Neural cell (in vitro differentiated cells): ENCODE measurements at regions not wholly inside any gene's neighbourhood (a gene's known extent, or its start where the extent isn't known, plus 50 kb on each side); places are given as distances from the start of the nearest gene placed in this dataset.

Experiments used
- H2AFZ ChIP-seq: fragments of 200-600, 300-800 bp; sonication (generic), shearing (Covaris generic); 2 replicates; pipeline ENCODE4 v1.6.0; 2014; ENCODE audit warnings: low read depth, mild to moderate bottlenecking, antibody characterized with exemption, low read length, moderate library complexity
- H3F3A ChIP-seq: fragments of 200-600 bp; shearing (Covaris generic); 2 replicates; pipeline ENCODE4 v1.6.1; 2016; ENCODE audit warnings: mild to moderate bottlenecking, moderate library complexity, mixed read lengths, antibody characterized with exemption, low read length; ENCODE audit not compliant: insufficient read depth, poor library complexity, severe bottlenecking
- H3K27ac ChIP-seq: fragments of 200-600, 300-800 bp; sonication (generic), shearing (Covaris generic); 2 replicates; pipeline ENCODE4 v1.5.1; 2014; ENCODE audit warnings: mild to moderate bottlenecking, low read length, moderate library complexity
- H3K27me3 ChIP-seq: fragments of 300-800, 200-600 bp; sonication (generic), shearing (Covaris generic); 2 replicates; pipeline ENCODE4 v1.6.0; 2014; ENCODE audit warnings: mild to moderate bottlenecking, low read depth, low read length, moderate library complexity; ENCODE audit not compliant: insufficient read depth
- H3K36me3 ChIP-seq: fragments of 300-800, 200-600 bp; sonication (generic), shearing (Covaris generic); 2 replicates; pipeline ENCODE4 v1.5.1; 2014; ENCODE audit warnings: mild to moderate bottlenecking, antibody characterized with exemption, low read length, moderate library complexity; ENCODE audit not compliant: insufficient read depth
- H3K4me2 ChIP-seq: fragments of 300-800, 200-600 bp; sonication (generic), shearing (Covaris generic); 2 replicates; pipeline ENCODE4 v1.6.0; 2014; ENCODE audit warnings: mild to moderate bottlenecking, low read length
- H3K4me3 ChIP-seq: fragments of 300-800, 200-600 bp; sonication (generic), shearing (Covaris generic); 2 replicates; pipeline ENCODE4 v1.5.1; 2014; ENCODE audit warnings: mild to moderate bottlenecking, low read length, moderate library complexity
- H3K79me2 ChIP-seq: fragments of 200-600 bp; shearing (Covaris generic); replicated peaks from 2 replicates; pipeline ENCODE4 v1.6.0; 2014; ENCODE audit warnings: mild to moderate bottlenecking, low read length, moderate library complexity; ENCODE audit not compliant: insufficient read depth
- H3K9ac ChIP-seq: fragments of 300-800, 200-600 bp; sonication (generic), shearing (Covaris generic); 2 replicates; pipeline ENCODE4 v1.6.1; 2016; ENCODE audit warnings: mild to moderate bottlenecking, low read length, mixed read lengths
- H3K9me2 ChIP-seq: fragments of 200-600 bp; shearing (Covaris generic); 2 replicates; pipeline ENCODE4 v1.6.1; 2016; ENCODE audit warnings: mild to moderate bottlenecking, low read length, mixed read lengths; ENCODE audit not compliant: insufficient read depth
- H3K9me3 ChIP-seq: fragments of 200-600, 300-800 bp; sonication (generic), shearing (Covaris generic); 2 replicates; pipeline ENCODE4 v1.6.1; 2016; ENCODE audit warnings: mild to moderate bottlenecking, mixed run types, low read length, moderate library complexity, mixed read lengths
- H4K20me1 ChIP-seq: fragments of 200-600 bp; shearing (Covaris generic); 2 replicates; pipeline ENCODE4 v1.6.1; 2016; ENCODE audit warnings: mild to moderate bottlenecking, mixed run types; ENCODE audit not compliant: insufficient read depth
- EP300 ChIP-seq: fragments of 450-650 bp; conservative IDR thresholded peaks from 2 replicates; pipeline ENCODE4 v1.6.1; 2014; ENCODE audit warnings: antibody characterized with exemption, mild to moderate bottlenecking, moderate library complexity; ENCODE audit not compliant: poor library complexity, severe bottlenecking
- EZH2 ChIP-seq: fragments of 200-600, 300-800 bp; shearing (Covaris generic), sonication (generic); IDR thresholded peaks from 2 replicates; pipeline ENCODE4 v1.6.1; 2014; ENCODE audit warnings: antibody characterized with exemption, low read length, borderline replicate concordance, mild to moderate bottlenecking; ENCODE audit not compliant: insufficient read depth, poor library complexity, severe bottlenecking
- MXI1 ChIP-seq: fragments of 450-650 bp; conservative IDR thresholded peaks from 2 replicates; pipeline ENCODE4 v1.6.1; 2014; ENCODE audit warnings: antibody characterized with exemption, mild to moderate bottlenecking; ENCODE audit not compliant: poor library complexity, severe bottlenecking
- POLR2AphosphoS5 ChIP-seq: IDR thresholded peaks from 2 replicates; pipeline ENCODE4 v1.6.1; 2012
- RAD21 ChIP-seq: fragments of 450-650 bp; conservative IDR thresholded peaks from 2 replicates; pipeline ENCODE4 v1.6.1; 2014; ENCODE audit warnings: antibody characterized with exemption, mild to moderate bottlenecking, moderate library complexity
- SMC3 ChIP-seq: fragments of 450-650 bp; conservative IDR thresholded peaks from 2 replicates; pipeline ENCODE4 v1.6.1; 2014; ENCODE audit warnings: antibody characterized with exemption, mild to moderate bottlenecking, moderate library complexity; ENCODE audit not compliant: poor library complexity
- TAF1 ChIP-seq: IDR thresholded peaks from 2 replicates; pipeline ENCODE4 v1.6.1; 2012; ENCODE audit warnings: low read depth
- TF ChIP-seq, protein P1 (sequence below): fragments of 450-650 bp; IDR thresholded peaks from 2 replicates; pipeline ENCODE4 v1.5.1; 2014; ENCODE audit warnings: antibody characterized with exemption, mild to moderate bottlenecking, moderate library complexity; ENCODE audit not compliant: poor library complexity, severe bottlenecking
- TF ChIP-seq, protein P2 (sequence below): IDR thresholded peaks from 2 replicates; pipeline ENCODE4 v1.6.1; 2012; ENCODE audit warnings: borderline replicate concordance

DNA sequence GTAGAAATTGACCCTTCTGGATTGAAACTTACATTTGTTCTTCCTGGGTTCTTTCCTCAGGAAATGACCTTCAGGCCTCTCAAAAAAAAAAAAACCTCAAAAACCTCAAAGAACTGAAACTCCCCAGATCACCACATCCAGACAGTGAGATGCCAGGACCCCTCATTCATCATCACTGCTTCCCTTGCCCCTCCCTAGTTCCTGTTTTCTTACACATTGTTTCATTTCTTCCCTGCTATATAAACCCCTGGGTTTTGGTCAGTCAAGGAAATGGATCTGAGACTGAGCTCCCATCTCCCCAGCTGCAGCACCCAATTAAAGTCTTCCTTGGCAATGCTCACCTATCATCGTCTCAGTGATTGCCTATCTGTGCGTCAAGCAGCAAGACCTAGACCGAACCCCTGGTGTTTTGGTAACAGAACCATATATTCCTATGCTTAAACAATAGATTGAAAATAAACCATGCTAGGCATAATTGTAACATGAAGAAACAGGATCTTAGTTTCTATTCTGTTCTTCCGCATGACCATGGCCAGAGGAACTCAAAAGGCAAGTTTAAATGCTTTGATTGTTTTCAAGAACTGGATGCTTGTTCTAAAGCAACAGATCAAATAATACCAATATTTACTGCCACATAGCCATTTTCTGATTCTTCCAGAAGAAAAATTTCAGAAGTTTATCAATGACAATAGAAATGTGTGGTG, 108.0 kb upstream of the MAX start:
- H3K27ac ChIP-seq = no peak overlapping the region
- no peak overlapping the region for H3K4me2 ChIP-seq
- no peaks in the 10 kb centered on the region for H3K9me2 ChIP-seq
- H2AFZ ChIP-seq = no peak overlapping the region
- no peak overlapping the region for H3K4me3 ChIP-seq
- no peaks in the 10 kb centered on the region for H3K79me2 ChIP-seq
- no peaks in the 10 kb centered on the region for H3K9me3 ChIP-seq
- TF ChIP-seq POLR2AphosphoS5 (no peak), EZH2 (no peak), EP300 (no peak), MXI1 (no peak), SMC3 (no peak), RAD21 (no peak), TAF1 (no peak)
- TF ChIP-seq, protein P1, sequence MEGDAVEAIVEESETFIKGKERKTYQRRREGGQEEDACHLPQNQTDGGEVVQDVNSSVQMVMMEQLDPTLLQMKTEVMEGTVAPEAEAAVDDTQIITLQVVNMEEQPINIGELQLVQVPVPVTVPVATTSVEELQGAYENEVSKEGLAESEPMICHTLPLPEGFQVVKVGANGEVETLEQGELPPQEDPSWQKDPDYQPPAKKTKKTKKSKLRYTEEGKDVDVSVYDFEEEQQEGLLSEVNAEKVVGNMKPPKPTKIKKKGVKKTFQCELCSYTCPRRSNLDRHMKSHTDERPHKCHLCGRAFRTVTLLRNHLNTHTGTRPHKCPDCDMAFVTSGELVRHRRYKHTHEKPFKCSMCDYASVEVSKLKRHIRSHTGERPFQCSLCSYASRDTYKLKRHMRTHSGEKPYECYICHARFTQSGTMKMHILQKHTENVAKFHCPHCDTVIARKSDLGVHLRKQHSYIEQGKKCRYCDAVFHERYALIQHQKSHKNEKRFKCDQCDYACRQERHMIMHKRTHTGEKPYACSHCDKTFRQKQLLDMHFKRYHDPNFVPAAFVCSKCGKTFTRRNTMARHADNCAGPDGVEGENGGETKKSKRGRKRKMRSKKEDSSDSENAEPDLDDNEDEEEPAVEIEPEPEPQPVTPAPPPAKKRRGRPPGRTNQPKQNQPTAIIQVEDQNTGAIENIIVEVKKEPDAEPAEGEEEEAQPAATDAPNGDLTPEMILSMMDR = no peak
- TF ChIP-seq, protein P2, sequence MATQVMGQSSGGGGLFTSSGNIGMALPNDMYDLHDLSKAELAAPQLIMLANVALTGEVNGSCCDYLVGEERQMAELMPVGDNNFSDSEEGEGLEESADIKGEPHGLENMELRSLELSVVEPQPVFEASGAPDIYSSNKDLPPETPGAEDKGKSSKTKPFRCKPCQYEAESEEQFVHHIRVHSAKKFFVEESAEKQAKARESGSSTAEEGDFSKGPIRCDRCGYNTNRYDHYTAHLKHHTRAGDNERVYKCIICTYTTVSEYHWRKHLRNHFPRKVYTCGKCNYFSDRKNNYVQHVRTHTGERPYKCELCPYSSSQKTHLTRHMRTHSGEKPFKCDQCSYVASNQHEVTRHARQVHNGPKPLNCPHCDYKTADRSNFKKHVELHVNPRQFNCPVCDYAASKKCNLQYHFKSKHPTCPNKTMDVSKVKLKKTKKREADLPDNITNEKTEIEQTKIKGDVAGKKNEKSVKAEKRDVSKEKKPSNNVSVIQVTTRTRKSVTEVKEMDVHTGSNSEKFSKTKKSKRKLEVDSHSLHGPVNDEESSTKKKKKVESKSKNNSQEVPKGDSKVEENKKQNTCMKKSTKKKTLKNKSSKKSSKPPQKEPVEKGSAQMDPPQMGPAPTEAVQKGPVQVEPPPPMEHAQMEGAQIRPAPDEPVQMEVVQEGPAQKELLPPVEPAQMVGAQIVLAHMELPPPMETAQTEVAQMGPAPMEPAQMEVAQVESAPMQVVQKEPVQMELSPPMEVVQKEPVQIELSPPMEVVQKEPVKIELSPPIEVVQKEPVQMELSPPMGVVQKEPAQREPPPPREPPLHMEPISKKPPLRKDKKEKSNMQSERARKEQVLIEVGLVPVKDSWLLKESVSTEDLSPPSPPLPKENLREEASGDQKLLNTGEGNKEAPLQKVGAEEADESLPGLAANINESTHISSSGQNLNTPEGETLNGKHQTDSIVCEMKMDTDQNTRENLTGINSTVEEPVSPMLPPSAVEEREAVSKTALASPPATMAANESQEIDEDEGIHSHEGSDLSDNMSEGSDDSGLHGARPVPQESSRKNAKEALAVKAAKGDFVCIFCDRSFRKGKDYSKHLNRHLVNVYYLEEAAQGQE = no peak
- H3K9ac ChIP-seq = no peak overlapping the region
- no peaks in the 10 kb centered on the region for H4K20me1 ChIP-seq
- no peaks in the 10 kb centered on the region for H3K27me3 ChIP-seq
- H3F3A ChIP-seq = no peaks in the 10 kb centered on the region
- H3K36me3 ChIP-seq = no peaks in the 10 kb centered on the region

DNA sequence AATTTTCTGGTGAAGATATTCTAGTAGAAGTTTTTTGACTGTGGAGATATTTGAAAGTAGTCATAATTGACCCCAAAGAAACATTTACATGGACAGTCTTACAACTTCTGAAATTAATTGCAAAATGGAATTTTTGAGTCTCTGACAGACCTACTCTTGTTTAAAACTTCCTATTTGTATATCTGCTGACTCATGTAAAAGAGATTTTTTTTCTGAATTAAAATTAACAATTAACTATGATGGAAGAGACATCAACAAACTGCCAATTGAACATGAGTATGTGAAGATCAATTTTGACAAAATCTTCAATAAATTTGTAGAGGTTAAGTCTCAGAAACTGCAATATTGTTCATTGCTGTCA, 108.5 kb upstream of the MAX start:
- Histone ChIP-seq H3K4me3 (no peak overlapping the region), H3K4me2 (no peak overlapping the region), H3K9ac (no peak overlapping the region), H3K9me3 (no peaks in the 10 kb centered on the region), H3K27ac (no peak overlapping the region), H3F3A (no peaks in the 10 kb centered on the region), H3K79me2 (no peaks in the 10 kb centered on the region), H3K9me2 (no peaks in the 10 kb centered on the region), H3K36me3 (no peaks in the 10 kb centered on the region), H2AFZ (no peak overlapping the region), H3K27me3 (no peaks in the 10 kb centered on the region), H4K20me1 (no peaks in the 10 kb centered on the region)
- no peak for TF ChIP-seq SMC3
- TF ChIP-seq RAD21 = no peak
